PC-3 (cell line): ENCODE measurements at regions not wholly inside any gene's neighbourhood (a gene's known extent, or its start where the extent isn't known, plus 50 kb on each side); places are given as distances from the start of the nearest gene placed in this dataset.

Experiments
- ATAC-seq: fragments of 200-7000 bp; cut with Tn5 transposase; 2 replicates; pipeline ENCODE4 v1.9.1; 2020; ENCODE audit warnings: mild to moderate bottlenecking, moderate library complexity
- BruUV-seq: library from RNA; stranded (reverse); fragments of 400-500 nt; replicated peaks from 2 replicates; lab custom pipeline; 2021; lab: Mats Ljungman, UMichigan
- CTCF ChIA-PET: fragments of 300-600 bp; sonication (Branson Sonifier 250); formaldehyde crosslinking; loops from one replicate; lab custom pipeline; 2022; ENCODE audit warnings: antibody characterized with exemption; lab: Charles Lee
- POLR2A ChIA-PET: fragments of 300-600 bp; sonication (Branson Sonifier 250); formaldehyde crosslinking; loops from one replicate; lab custom pipeline; 2022; ENCODE audit warnings: antibody characterized with exemption; ENCODE audit not compliant: unreplicated experiment; lab: Charles Lee
- DNase-seq: peaks from one replicate; pipeline ENCODE4 v3.0.0-alpha.2; 2015
- H2AFZ ChIP-seq: fragments of 300-600 bp; sonication (generic); 2 replicates; pipeline ENCODE4 v1.6.0; 2016; ENCODE audit warnings: antibody characterized with exemption, low read length
- H3F3A ChIP-seq: fragments of 300-600 bp; sonication (generic); one replicate; pipeline ENCODE4 v1.6.0; 2017; ENCODE audit warnings: antibody characterized with exemption, low read length, control low read depth, mild to moderate bottlenecking; ENCODE audit not compliant: unreplicated experiment
- H3K27ac ChIP-seq: fragments of 300-600 bp; sonication (generic); 2 replicates; pipeline ENCODE4 v1.5.1; 2016; ENCODE audit warnings: mild to moderate bottlenecking, low read length
- H3K27me3 ChIP-seq: fragments of 300-600 bp; sonication (generic); 2 replicates; pipeline ENCODE4 v1.6.1; 2016; ENCODE audit warnings: low read length, mixed read lengths
- H3K36me3 ChIP-seq: fragments of 300-600 bp; sonication (generic); 2 replicates; pipeline ENCODE4 v1.6.1; 2016; ENCODE audit warnings: low read depth, mixed run types, low read length, mixed read lengths
- H3K4me1 ChIP-seq: fragments of 300-600 bp; sonication (generic); 2 replicates; pipeline ENCODE4 v1.5.1; 2016; ENCODE audit warnings: low read length; ENCODE audit not compliant: insufficient read depth
- H3K4me2 ChIP-seq: fragments of 300-600 bp; sonication (generic); 2 replicates; pipeline ENCODE4 v1.6.0; 2016; ENCODE audit warnings: low read length
- H3K4me3 ChIP-seq: fragments of 300-600 bp; sonication (generic); 2 replicates; pipeline ENCODE4 v1.5.1; 2016; ENCODE audit warnings: mild to moderate bottlenecking, low read length, mixed read lengths
- H3K79me2 ChIP-seq: fragments of 300-600 bp; sonication (generic); 2 replicates; pipeline ENCODE4 v1.6.1; 2017; ENCODE audit warnings: low read length, mixed read lengths
- H3K9ac ChIP-seq: fragments of 300-600 bp; sonication (generic); 2 replicates; pipeline ENCODE4 v1.6.0; 2016; ENCODE audit warnings: mild to moderate bottlenecking, low read length
- H3K9me2 ChIP-seq: fragments of 300-600 bp; sonication (generic); replicated peaks from 2 replicates; pipeline ENCODE4 v1.6.1; 2016; ENCODE audit warnings: mixed run types, low read length, mixed read lengths
- H3K9me3 ChIP-seq: fragments of 300-600 bp; sonication (generic); 2 replicates; pipeline ENCODE4 v1.6.1; 2016; ENCODE audit warnings: low read length, mixed read lengths
- H4K20me1 ChIP-seq: fragments of 300-600 bp; sonication (generic); 2 replicates; pipeline ENCODE4 v1.6.1; 2016; ENCODE audit warnings: low read length, mixed read lengths
- CTCF ChIP-seq: fragments of 300-600 bp; sonication (generic); conservative IDR thresholded peaks from 2 replicates; pipeline ENCODE4 v1.5.1; 2017; ENCODE audit warnings: antibody characterized with exemption, low read depth, mild to moderate bottlenecking, low read length
- EZH2 ChIP-seq: fragments of 300-600 bp; sonication (generic); IDR thresholded peaks from one replicate; pipeline ENCODE4 v1.6.1; 2017; ENCODE audit warnings: antibody characterized with exemption, mild to moderate bottlenecking, low read length; ENCODE audit not compliant: unreplicated experiment
- EZH2phosphoT487 ChIP-seq: fragments of 300-600 bp; sonication (generic); IDR thresholded peaks from 2 replicates; pipeline ENCODE4 v1.6.1; 2018; ENCODE audit warnings: mild to moderate bottlenecking, antibody characterized with exemption, low read length, borderline replicate concordance
- intact Hi-C: fragments of 100-400 bp; cut with micrococcal nuclease; formaldehyde crosslinking; loops from 2 replicates; pipeline ENCODE4 v1.9.0; 2023

- DNase-seq, result no peak
- Histone ChIP-seq H3K4me2 (no peak overlapping the region), H4K20me1 (no peaks in the 10 kb centered on the region), H3K9me2 (no peaks in the 10 kb centered on the region), H3K27ac (0 out of 2 replicates have a peak overlapping the region, but pooled peaks have one; percentile 16), H3K27me3 (no peaks in the 10 kb centered on the region), H3K9me3 (no peaks in the 10 kb centered on the region), H3K9ac (no peak overlapping the region), H3F3A (no peaks in the 10 kb centered on the region), H3K4me3 (no peak overlapping the region), H3K36me3 (no peaks in the 10 kb centered on the region), H3K4me1 (peaks cover 25% of the 10 kb centered on the region), H3K79me2 (no peaks in the 10 kb centered on the region), H2AFZ (no peak overlapping the region)
- no TSS peak for BruUV-seq
- intact Hi-C loops, result loop anchor here (2.0 kb wide), 1 partner anchor 47 kb away; no protein-coding TSS in a partner anchor
- ATAC-seq, result no peak
- no peak for TF ChIP-seq CTCF
- POLR2A ChIA-PET, result interaction anchor here (0.5 to 0.7 kb wide), 2 partner anchors 94 kb away, joined by 3 to 4 read pairs; no protein-coding TSS in a partner anchor
- CTCF ChIA-PET, result interaction anchor here (0.7 kb wide), 1 partner anchor 48 kb away, joined by 3 read pairs; no protein-coding TSS in a partner anchor
Observed at GRCh38 chr10:21087476-21087875, 190.4 kb upstream of the NEBL start.

GRCh38 chr10:21084700-21085099 is 187.6 kb upstream of the NEBL start:
- Histone ChIP-seq H3K4me1 (peaks cover 29% of the 10 kb centered on the region), H3K27ac (peak overlapping the region; percentile 64), H3K36me3 (no peaks in the 10 kb centered on the region), H3K9ac (no peak overlapping the region), H3K27me3 (no peaks in the 10 kb centered on the region), H3K4me2 (no peak overlapping the region), H3K9me3 (no peaks in the 10 kb centered on the region), H3K79me2 (no peaks in the 10 kb centered on the region), H2AFZ (no peak overlapping the region), H3K9me2 (no peaks in the 10 kb centered on the region), H3K4me3 (no peak overlapping the region), H4K20me1 (no peaks in the 10 kb centered on the region), H3F3A (no peaks in the 10 kb centered on the region)
- CTCF ChIA-PET, result interaction anchor here (0.6 kb wide), 1 partner anchor 7 kb away, joined by 5 read pairs; no protein-coding TSS in a partner anchor
- ATAC-seq, result no peak
- no peak for TF ChIP-seq EZH2
- no peak for TF ChIP-seq CTCF
- TF ChIP-seq EZH2phosphoT487, result no peak
- intact Hi-C loops, result loop anchor here (2.0 to 5.0 kb wide), 2 partner anchors 88 to 110 kb away; no protein-coding TSS in a partner anchor
- no peak for DNase-seq
- no TSS peak for BruUV-seq
- POLR2A ChIA-PET, result no interaction called here

- Histone ChIP-seq H3K4me1 (peaks cover 34% of the 10 kb centered on the region), H3F3A (no peaks in the 10 kb centered on the region), H3K4me3 (no peak overlapping the region), H2AFZ (no peak overlapping the region), H3K9me3 (no peaks in the 10 kb centered on the region), H3K36me3 (no peaks in the 10 kb centered on the region), H3K9ac (no peak overlapping the region), H3K4me2 (peak overlapping the region; percentile 47), H4K20me1 (no peaks in the 10 kb centered on the region), H3K79me2 (no peaks in the 10 kb centered on the region), H3K9me2 (no peaks in the 10 kb centered on the region), H3K27ac (peak overlapping the region; percentile 70), H3K27me3 (no peaks in the 10 kb centered on the region)
- DNase-seq (peak; percentile 97), ATAC-seq (peak; percentile 80)
- intact Hi-C loops, result loop anchor here (2.0 to 5.0 kb wide), 2 partner anchors 88 to 111 kb away; no protein-coding TSS in a partner anchor
- TF ChIP-seq EZH2phosphoT487, result no peak
- no peak for TF ChIP-seq CTCF
- TF ChIP-seq EZH2, result no peak
- no TSS peak for BruUV-seq
- ChIA-PET POLR2A (interaction anchor here (0.5 to 0.7 kb wide), 2 partner anchors 152 to 253 kb away, joined by 4 to 5 read pairs; no protein-coding TSS in a partner anchor), CTCF (no interaction called here)
Observed at GRCh38 chr10:21083861-21084260, 186.8 kb upstream of the NEBL start.
